HG03460 (cell line): ENCODE measurements at regions not wholly inside any gene's neighbourhood (a gene's known extent, or its start where the extent isn't known, plus 50 kb on each side); places are given as distances from the start of the nearest gene placed in this dataset.

ENCODE experiments used
- ATAC-seq: cut with Tn5 transposase; IDR thresholded peaks from one replicate; pipeline ENCODE4 v1.9.1; 2021; ENCODE audit not compliant: unreplicated experiment

DNA sequence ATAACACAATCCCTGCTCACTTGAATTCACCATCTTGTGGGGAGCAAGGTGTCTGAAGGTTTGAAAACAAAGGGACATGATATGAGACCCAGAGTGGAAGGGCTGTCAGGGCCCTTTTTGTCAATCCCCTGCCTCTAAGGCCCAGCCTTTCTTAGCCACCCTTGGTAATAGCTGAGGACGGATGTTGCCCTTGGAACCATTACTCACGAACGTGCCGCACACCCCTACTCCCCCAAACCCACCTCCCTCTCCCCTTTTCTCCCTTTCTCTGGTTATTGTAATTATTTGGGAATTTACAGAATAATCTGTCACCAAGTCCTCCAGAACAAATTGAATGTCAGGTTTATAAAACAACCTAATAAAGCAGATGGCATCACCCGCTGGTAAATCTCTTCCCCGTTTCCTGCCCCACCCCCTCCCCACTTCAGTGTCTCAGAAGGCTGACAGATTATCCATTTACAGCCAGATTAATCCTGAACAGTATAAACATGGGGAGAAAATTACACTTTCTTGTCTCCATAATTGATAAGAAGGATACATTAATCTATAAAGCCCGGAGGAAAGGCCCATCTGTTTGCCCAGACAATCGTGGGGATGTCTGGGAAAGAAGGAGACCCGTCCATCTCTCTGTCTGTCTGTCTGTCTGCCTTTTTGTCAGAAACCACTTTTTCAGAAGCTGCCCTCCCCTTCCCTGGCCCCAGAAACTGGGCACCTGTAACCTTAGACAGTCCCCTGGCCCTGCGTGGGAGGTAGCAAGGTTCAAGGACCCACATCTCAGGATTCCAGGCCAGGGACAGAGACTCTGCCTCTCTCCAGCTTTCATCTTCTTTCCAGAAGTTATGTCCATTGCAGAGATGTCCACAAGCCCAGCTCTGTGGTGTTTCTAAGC, 60.6 kb upstream of the CD34 start:
- no peak for ATAC-seq

DNA sequence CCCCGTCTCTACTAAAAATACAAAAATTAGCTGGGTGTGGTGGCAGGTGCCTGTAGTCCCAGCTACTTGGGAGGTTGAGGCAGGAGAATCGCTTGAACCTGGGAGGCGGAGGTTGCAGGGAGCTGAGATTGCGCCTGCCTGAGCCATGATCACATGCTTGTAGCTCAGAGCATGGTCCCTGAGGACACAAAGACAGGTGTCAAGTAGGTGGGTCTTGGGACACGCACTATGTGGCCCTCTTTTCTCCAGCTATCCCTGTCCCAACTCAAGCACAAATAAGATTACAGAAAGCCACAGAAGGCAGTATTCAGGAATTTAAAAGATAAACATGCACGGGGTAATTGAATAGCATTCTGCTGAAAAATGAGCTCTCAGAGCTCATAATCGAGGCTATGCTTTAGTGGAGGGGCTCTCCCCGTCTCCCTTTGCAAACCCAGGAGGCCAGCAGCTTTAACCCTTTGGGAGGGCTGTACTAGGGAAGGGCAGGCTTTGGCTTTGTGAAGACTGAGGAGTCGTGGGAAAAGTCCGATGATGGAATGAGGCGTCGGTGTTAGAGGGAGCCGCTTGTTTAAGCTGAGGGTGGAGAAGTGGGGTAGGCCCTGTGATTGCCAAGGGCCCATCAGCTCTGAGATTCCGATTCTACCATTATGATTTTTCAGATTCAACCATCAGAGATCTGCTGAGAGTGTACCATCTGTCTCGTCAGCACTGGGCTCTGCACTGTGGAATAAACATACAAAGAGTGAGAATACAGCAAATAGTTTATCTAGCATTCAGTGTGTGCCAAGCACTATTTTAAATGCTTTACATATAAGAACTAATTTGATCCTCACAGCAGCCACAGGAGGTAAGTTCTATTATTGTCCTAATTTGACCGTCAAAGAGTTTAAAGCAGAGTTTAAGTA, 59.7 kb upstream of the CD34 start:
- no peak for ATAC-seq

DNA sequence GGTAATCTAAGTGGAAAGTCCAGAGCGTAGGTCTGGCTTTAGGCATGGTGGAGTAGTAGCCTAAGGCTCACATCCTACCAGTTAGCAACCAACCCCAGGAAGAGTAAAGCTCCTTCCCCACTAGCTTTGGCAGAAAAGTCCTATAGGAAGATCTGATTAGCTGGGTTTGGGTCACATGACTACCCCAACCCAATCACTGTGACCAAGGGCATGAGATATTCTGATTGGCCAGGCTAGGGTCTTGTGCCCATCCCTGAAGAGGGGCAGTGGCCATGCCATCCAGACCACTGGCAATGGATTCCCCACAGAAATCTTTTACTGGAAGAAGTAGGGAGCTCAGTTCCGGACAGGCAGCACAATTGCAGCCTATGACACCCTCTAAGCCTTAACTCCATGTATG, 58.6 kb upstream of the CD34 start:
- no peak for ATAC-seq

DNA sequence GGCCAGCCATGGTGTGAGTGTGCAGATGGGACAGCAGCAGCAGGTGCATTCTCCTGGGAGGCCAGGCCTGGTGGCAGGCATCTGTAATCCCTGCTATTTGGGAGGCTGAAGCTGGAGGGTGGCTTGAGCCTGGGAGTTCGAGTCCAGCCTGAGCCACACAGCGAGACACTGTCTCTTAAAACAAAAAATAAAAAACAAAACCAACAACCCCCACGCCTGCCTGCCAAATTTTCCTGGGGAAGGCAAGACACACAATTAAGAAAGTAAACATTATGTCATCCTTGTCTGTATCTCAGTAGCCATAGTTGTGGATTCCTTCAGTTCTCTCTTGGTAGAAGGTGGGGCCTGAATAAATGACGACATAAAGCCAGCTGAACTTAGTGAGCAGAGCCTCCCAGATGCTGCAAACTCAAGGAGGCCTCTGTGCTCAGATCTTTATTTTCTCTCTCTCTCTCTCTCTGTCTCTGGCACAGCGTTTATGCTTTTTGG, 57.6 kb upstream of the CD34 start:
- no peak for ATAC-seq

DNA sequence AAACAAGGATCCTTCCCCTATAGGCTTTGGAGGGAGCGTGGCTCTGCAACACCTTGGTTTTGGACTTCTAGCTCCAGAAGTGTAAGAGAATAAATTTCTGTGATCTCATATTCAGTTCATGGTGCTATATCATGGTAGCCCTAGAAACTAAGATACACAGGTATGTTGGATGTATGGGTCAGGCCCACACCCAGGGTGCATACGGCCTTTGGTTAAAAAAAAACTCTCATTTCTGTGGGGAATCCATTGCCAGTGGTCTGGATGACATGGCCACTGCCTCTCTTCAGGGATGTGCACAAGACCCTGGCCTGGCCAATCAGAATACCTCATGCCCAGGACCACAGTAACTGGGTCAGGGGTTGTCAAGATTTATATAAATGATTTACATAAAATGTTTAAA, 56.8 kb upstream of the CD34 start:
- ATAC-seq = no peak

GRCh38 chr1:207966521-207966920, 55.6 kb upstream of the CD34 start:
- no peak for ATAC-seq

GRCh38 chr1:207965392-207966387, 54.8 kb upstream of the CD34 start:
- ATAC-seq = no peak

DNA sequence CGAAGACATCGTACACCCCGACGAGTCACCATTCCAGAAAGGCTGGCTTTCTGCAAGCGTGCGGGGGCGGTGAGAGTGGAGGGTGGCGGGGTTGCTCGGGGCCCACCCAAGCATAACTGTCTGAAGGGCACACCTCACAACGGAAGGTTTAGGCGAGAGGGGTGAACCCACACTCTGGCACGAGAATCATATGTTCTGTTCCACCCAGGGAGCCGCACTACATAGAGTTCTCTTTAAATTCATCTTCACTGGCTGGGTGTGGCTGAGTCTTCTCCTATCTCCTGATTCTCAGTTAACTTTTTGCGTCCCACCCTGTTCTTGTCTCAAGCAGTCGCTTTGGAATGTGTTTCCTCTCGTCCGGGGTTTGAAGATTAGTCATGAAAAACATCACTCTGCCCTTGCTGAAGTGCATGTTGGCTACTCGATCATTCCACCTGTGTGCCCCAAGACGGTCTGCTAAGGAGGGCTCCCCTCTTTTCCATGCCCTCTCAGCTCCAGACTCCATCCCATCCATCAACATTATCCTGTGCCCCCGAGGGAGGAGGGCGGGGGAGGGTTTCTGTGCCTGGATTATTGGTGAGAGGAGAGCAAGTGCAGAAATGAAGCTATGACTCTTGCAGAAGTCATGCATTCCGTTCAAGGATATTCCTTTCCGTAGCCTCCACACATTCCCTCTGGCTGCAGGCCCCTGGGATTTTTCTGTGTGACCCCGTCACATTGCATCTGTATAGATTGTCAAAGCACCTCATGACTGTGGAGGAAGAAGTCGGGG, 53.5 kb upstream of the CD34 start:
- no peak for ATAC-seq

DNA sequence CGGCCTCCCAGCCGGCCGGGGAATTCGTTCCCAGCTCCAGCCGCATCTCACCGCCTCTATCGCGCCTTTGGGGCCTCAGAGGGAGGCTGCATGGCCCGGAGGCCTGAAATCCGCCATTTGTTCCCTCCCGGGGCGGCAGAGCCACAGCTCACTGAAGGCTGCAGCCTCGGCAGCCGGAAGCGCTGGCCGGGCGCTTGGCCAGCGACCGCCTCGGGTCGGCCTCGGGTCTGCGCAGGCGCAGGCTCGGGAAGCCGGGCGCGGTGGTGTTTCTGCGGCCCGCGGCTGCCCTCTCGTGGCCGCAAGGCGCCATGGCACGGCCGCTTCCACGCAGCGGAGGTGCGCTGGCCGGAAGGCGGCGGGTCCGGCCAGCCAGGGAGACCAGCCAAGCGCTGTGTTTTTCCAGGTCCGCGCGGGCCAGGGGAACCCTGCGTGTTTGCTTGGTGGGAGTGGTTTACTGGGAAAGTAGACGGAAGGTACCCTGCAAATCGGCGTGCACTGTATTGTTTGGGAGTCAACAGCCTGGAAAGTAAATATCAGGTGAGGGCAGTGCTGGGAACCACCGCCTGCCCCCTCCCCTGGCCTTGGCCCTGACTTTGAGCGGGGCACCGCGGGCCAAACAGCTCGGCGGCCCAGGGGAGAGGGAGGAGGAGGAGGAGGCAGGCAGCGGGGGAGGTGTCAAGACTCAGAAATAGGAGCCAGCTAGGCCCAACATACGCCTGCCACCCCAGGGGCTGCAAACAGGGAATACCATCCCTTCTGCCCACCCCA, 52.7 kb upstream of the CD34 start:
- peak; percentile 79 for ATAC-seq

- peak; percentile 30 for ATAC-seq
Observed at GRCh38 chr1:207962716-207963426, 51.9 kb upstream of the CD34 start.
